ENCODE measurements at regions not wholly inside any gene's neighbourhood (a gene's known extent, or its start where the extent isn't known, plus 50 kb on each side); places are given as distances from the start of the nearest gene placed in this dataset.

- ATAC-seq, result no peak
- no peak for TF ChIP-seq ZC3H10 (CRISPR knock-in tag; IDR thresholded peaks at IDR 0.05)
- no peak for TF ChIP-seq RARB (CRISPR knock-in tag; IDR thresholded peaks at IDR 0.05)
- TF ChIP-seq CSRNP3 (CRISPR knock-in tag; IDR thresholded peaks at IDR 0.05), result no peak
- no peak for TF ChIP-seq BACH2 (CRISPR knock-in tag; IDR thresholded peaks at IDR 0.05; ENCODE audit: borderline replicate concordance)
- no peak for TF ChIP-seq ZFP30 (CRISPR knock-in tag; IDR thresholded peaks at IDR 0.05)
- no peak for TF ChIP-seq SNAI2 (CRISPR knock-in tag; IDR thresholded peaks at IDR 0.05)
- no peak for TF ChIP-seq ZNF565 (CRISPR knock-in tag; conservative IDR thresholded peaks at IDR 0.05; ENCODE audit: low read depth)
- no peak for TF ChIP-seq CREB5 (CRISPR knock-in tag; IDR thresholded peaks at IDR 0.05; ENCODE audit: low read depth)
- no peak for TF ChIP-seq ZFP3 (CRISPR knock-in tag; IDR thresholded peaks at IDR 0.05)
- TF ChIP-seq POU6F1 (CRISPR knock-in tag; IDR thresholded peaks at IDR 0.05; ENCODE audit: borderline replicate concordance, low read depth), result no peak
- no peak for TF ChIP-seq ARNTL (CRISPR knock-in tag; IDR thresholded peaks at IDR 0.05; ENCODE audit: borderline replicate concordance, low read depth)
- TF ChIP-seq ESRRG (CRISPR knock-in tag; IDR thresholded peaks at IDR 0.05), result no peak
- no peak for TF ChIP-seq ZNF70 (CRISPR knock-in tag; IDR thresholded peaks at IDR 0.05)
- TF ChIP-seq PPARA (CRISPR knock-in tag; IDR thresholded peaks at IDR 0.05; ENCODE audit: borderline replicate concordance), result no peak
- TF ChIP-seq TOX (CRISPR knock-in tag; IDR thresholded peaks at IDR 0.05; ENCODE audit: borderline replicate concordance), result no peak
These were observed 93.7 kb upstream of the MAOA start for GRCh38 chrX:43562372-43562771.

DNA sequence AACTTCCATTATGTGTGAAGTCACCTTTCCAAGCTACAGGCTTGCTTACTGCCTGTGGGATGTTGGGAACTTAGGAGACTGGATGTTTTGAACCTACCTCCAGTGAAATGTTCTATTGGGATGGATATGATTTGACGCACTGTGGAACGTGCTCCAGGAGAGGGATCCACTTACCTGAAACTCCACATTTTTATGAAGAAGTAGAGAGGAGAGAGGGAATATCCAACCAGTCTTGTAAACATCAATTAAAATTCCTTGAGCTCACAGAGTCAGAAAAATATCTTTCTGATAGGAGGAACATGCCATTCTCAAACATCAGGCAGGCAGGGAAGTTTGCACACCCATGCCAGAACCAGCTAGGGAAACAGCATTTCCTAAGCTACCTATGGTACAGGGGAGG lies 91.1 kb upstream of the MAOA start:
- TF ChIP-seq GLIS3 (CRISPR knock-in tag; IDR thresholded peaks at IDR 0.05) (no peak), SNAI2 (CRISPR knock-in tag; IDR thresholded peaks at IDR 0.05) (no peak), PPARA (CRISPR knock-in tag; IDR thresholded peaks at IDR 0.05; ENCODE audit: borderline replicate concordance) (no peak), ESRRG (CRISPR knock-in tag; IDR thresholded peaks at IDR 0.05) (no peak), CSRNP3 (CRISPR knock-in tag; IDR thresholded peaks at IDR 0.05) (no peak), ZC3H10 (CRISPR knock-in tag; IDR thresholded peaks at IDR 0.05) (no peak), CSDC2 (CRISPR knock-in tag; IDR thresholded peaks at IDR 0.05) (no peak), ZNF8 (CRISPR knock-in tag; IDR thresholded peaks at IDR 0.05) (no peak), OSR1 (CRISPR knock-in tag; IDR thresholded peaks at IDR 0.05) (no peak), RARB (CRISPR knock-in tag; IDR thresholded peaks at IDR 0.05) (no peak), TOX (CRISPR knock-in tag; IDR thresholded peaks at IDR 0.05; ENCODE audit: borderline replicate concordance) (no peak), ZNF565 (CRISPR knock-in tag; conservative IDR thresholded peaks at IDR 0.05; ENCODE audit: low read depth) (no peak), ISL1 (CRISPR knock-in tag; IDR thresholded peaks at IDR 0.05) (no peak), ZFP30 (CRISPR knock-in tag; IDR thresholded peaks at IDR 0.05) (no peak), ARNTL (CRISPR knock-in tag; IDR thresholded peaks at IDR 0.05; ENCODE audit: borderline replicate concordance, low read depth) (no peak), BACH2 (CRISPR knock-in tag; IDR thresholded peaks at IDR 0.05; ENCODE audit: borderline replicate concordance) (no peak), ZNF70 (CRISPR knock-in tag; IDR thresholded peaks at IDR 0.05) (no peak), CREB5 (CRISPR knock-in tag; IDR thresholded peaks at IDR 0.05; ENCODE audit: low read depth) (no peak), TCF4 (CRISPR knock-in tag; IDR thresholded peaks at IDR 0.05; ENCODE audit: borderline replicate concordance) (no peak)
- TF ChIP-seq, protein P1, sequence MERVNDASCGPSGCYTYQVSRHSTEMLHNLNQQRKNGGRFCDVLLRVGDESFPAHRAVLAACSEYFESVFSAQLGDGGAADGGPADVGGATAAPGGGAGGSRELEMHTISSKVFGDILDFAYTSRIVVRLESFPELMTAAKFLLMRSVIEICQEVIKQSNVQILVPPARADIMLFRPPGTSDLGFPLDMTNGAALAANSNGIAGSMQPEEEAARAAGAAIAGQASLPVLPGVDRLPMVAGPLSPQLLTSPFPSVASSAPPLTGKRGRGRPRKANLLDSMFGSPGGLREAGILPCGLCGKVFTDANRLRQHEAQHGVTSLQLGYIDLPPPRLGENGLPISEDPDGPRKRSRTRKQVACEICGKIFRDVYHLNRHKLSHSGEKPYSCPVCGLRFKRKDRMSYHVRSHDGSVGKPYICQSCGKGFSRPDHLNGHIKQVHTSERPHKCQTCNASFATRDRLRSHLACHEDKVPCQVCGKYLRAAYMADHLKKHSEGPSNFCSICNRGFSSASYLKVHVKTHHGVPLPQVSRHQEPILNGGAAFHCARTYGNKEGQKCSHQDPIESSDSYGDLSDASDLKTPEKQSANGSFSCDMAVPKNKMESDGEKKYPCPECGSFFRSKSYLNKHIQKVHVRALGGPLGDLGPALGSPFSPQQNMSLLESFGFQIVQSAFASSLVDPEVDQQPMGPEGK (CRISPR knock-in tag; IDR thresholded peaks at IDR 0.05; ENCODE audit: borderline replicate concordance), result no peak
- ATAC-seq, result no peak
